Kidney (tissue), 13 donors: ENCODE measurements at regions not wholly inside any gene's neighbourhood (a gene's known extent, or its start where the extent isn't known, plus 50 kb on each side); places are given as distances from the start of the nearest gene placed in this dataset.
A peak's percentile ranks its signal among the peaks of the same experiment; 100 is the strongest.

ENCODE experiments used
- DNase-seq, 5 donors: peaks; one replicate each; pipeline ENCODE4 v3.0.0-alpha.2; 2013 to 2020
- FAIRE-seq: peaks from 2 replicates; lab custom pipeline; 2012; peaks lifted over from hg19 to GRCh38; lab: Jason Lieb, UNC
- H3K27ac ChIP-seq, 2 donors: one replicate each; pipeline ENCODE4 v1.7.0; 2013; ENCODE audit warnings: low read depth in 2 of 2, low read length in 2 of 2, inconsistent platforms in 1 of 2
- H3K27me3 ChIP-seq: one replicate; pipeline ENCODE4 v1.7.1; 2013; ENCODE audit warnings: low read length, inconsistent platforms; ENCODE audit not compliant: control insufficient read depth, insufficient read depth
- H3K36me3 ChIP-seq, 3 donors: one replicate each; pipeline versions ENCODE4 v1.7.0 to v1.7.1; 2013; ENCODE audit warnings: low read length in 3 of 3, control low read depth in 1 of 3, inconsistent platforms in 1 of 3; ENCODE audit not compliant: insufficient read depth in 3 of 3, control insufficient read depth in 2 of 3
- H3K4me1 ChIP-seq, 3 donors: one replicate each; pipeline versions ENCODE4 v1.7.0 to v1.7.1; 2013; ENCODE audit warnings: low read length in 3 of 3, inconsistent platforms in 1 of 3, low read depth in 1 of 3; ENCODE audit not compliant: control insufficient read depth in 2 of 3, insufficient read depth in 2 of 3
- H3K4me3 ChIP-seq, 3 donors: one replicate each; pipeline versions ENCODE4 v1.7.0 to v1.8.1; 2013; ENCODE audit warnings: low read length in 3 of 3, control low read depth in 1 of 3, inconsistent platforms in 1 of 3
- H3K9ac ChIP-seq, 3 donors: one replicate each; pipeline versions ENCODE4 v1.7.0 to v1.7.1; 2013; ENCODE audit warnings: low read length in 3 of 3, control low read depth in 1 of 3, inconsistent platforms in 1 of 3
- H3K9me3 ChIP-seq, 3 donors: one replicate each; pipeline versions ENCODE4 v1.7.0 to v1.7.1; 2013; ENCODE audit warnings: low read length in 3 of 3, control low read depth in 1 of 3, inconsistent platforms in 1 of 3; ENCODE audit not compliant: control insufficient read depth in 2 of 3, insufficient read depth in 1 of 3
- CTCF ChIP-seq: IDR thresholded peaks from 3 replicates; pipeline ENCODE4 v1.5.1; 2012; ENCODE audit warnings: mild to moderate bottlenecking, moderate library complexity, borderline replicate concordance; ENCODE audit not compliant: insufficient read depth; ENCODE audit errors: extremely low read depth
- intact Hi-C: fragments of 100-400 bp; cut with DNase I; formaldehyde crosslinking; loops from one replicate; pipeline ENCODE4 v1.11.1; 2022
- donor health status: control.
- donor health status: control.
- donor health status: control.
- donor health status: control.
- donor health status: control.
- donor health status: DM: yes; HTN: yes; CAD: no.
- donor health status: Normal renal cell carcinoma (clear cell type).

GRCh38 chr2:48207851-48208250 is 106.6 kb upstream of the FOXN2 start:
- peak in 1 of 5 donors; percentile 32 for DNase-seq
- FAIRE-seq, result no peak
- no peak overlapping the region for H3K4me3 ChIP-seq
- TF ChIP-seq CTCF, result no peak
- H3K9ac ChIP-seq, result no peak overlapping the region
- no peaks in the 10 kb centered on the region for H3K4me1 ChIP-seq
- intact Hi-C loops, result no loop called here
- H3K27me3 ChIP-seq, result no peaks in the 10 kb centered on the region
- H3K27ac ChIP-seq, result no peak overlapping the region
- no peaks in the 10 kb centered on the region for H3K9me3 ChIP-seq
- H3K36me3 ChIP-seq, result no peaks in the 10 kb centered on the region

DNA sequence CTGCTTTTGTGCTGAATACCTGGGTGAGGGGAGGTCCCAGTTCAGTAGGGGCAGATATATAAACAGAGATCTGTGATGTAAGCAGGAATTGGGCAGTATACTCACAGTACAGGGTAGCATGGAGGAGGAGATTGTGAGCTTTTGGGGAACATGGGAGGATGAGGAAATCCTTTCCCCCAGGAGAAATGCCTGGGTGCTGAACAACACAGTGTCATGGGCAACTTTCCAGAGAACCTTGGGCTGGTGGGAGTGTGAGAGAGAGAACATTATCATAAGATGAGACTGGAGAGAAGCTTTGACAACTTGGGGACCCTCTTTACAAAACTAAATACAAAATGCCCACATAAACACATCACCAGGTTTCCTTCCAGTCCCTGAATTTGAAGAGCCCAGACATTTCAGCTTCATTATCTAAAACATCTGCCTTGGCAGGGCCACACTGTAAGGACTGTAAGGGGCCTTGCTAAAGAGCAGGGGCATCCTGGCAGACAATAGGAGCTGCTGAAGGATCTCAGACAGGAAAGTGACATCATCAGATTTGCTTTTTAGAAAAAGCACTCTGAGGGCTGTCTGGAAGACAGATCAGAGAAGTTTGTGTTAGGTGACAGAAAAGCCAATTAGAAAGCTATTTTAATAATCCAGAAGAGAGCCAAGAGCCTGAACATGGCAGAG is 105.1 kb upstream of the FOXN2 start:
- Histone ChIP-seq H3K27ac (no peak overlapping the region), H3K36me3 (no peaks in the 10 kb centered on the region), H3K27me3 (no peaks in the 10 kb centered on the region), H3K4me3 (no peak overlapping the region), H3K9me3 (no peaks in the 10 kb centered on the region), H3K9ac (no peak overlapping the region), H3K4me1 (no peaks in the 10 kb centered on the region)
- DNase-seq (no peak), FAIRE-seq (no peak)
- TF ChIP-seq CTCF, result no peak
- intact Hi-C loops, result no loop called here

GRCh38 chr2:48210189-48210588 is 104.3 kb upstream of the FOXN2 start:
- Histone ChIP-seq H3K4me3 (no peak overlapping the region), H3K36me3 (no peaks in the 10 kb centered on the region), H3K27ac (no peak overlapping the region), H3K27me3 (no peaks in the 10 kb centered on the region), H3K4me1 (no peaks in the 10 kb centered on the region), H3K9ac (no peak overlapping the region), H3K9me3 (no peaks in the 10 kb centered on the region)
- no peak for TF ChIP-seq CTCF
- no peak for FAIRE-seq
- no peak for DNase-seq
- intact Hi-C loops, result no loop called here

DNA sequence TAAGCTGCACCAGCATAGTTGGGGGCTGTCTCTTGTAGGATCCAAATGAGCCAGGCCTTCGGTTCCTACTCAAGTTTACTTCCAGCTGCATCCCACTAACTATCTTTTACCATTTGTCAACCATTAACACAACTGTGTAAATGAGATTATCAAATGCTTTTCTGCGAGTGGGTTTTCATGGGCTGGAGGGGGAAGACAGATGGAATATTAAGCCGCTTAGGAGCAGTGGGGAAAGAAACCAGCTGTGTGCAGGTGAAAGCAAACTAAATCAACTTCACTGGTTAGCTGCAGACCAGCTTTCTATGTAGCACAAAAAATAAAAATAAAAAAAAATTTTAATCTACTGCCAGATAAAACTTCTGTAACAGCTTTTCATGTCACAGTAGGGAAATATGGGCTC is 100.8 kb upstream of the FOXN2 start:
- Histone ChIP-seq H3K9ac (no peak overlapping the region), H3K4me3 (no peak overlapping the region), H3K27ac (no peak overlapping the region), H3K9me3 (no peaks in the 10 kb centered on the region), H3K4me1 (no peaks in the 10 kb centered on the region), H3K36me3 (no peaks in the 10 kb centered on the region), H3K27me3 (no peaks in the 10 kb centered on the region)
- DNase-seq (no peak), FAIRE-seq (no peak)
- intact Hi-C loops, result no loop called here
- no peak for TF ChIP-seq CTCF
